Panc1 (cell line): ENCODE measurements at regions not wholly inside any gene's neighbourhood (a gene's known extent, or its start where the extent isn't known, plus 50 kb on each side); places are given as distances from the start of the nearest gene placed in this dataset.

Experiments
- POLR2AphosphoS5 ChIP-seq: IDR thresholded peaks from 2 replicates; pipeline ENCODE4 v1.6.1; 2012; ENCODE audit warnings: mild to moderate bottlenecking, low read depth, low read length, moderate library complexity
- TF ChIP-seq, protein P1 (sequence below): fragments of 450-650 bp; IDR thresholded peaks from 2 replicates; pipeline ENCODE4 v1.5.1; 2017; ENCODE audit warnings: mild to moderate bottlenecking
- TF ChIP-seq, protein P2 (sequence below), 2 experiments: IDR thresholded peaks; 2 replicates each; pipeline ENCODE4 v1.6.1; 2011 to 2012; ENCODE audit warnings: low read depth in 2 of 2, control low read depth in 1 of 2, low read length in 1 of 2, mild to moderate bottlenecking in 1 of 2, moderate library complexity in 1 of 2; ENCODE audit not compliant: insufficient read depth in 1 of 2

- TF ChIP-seq, protein P1, sequence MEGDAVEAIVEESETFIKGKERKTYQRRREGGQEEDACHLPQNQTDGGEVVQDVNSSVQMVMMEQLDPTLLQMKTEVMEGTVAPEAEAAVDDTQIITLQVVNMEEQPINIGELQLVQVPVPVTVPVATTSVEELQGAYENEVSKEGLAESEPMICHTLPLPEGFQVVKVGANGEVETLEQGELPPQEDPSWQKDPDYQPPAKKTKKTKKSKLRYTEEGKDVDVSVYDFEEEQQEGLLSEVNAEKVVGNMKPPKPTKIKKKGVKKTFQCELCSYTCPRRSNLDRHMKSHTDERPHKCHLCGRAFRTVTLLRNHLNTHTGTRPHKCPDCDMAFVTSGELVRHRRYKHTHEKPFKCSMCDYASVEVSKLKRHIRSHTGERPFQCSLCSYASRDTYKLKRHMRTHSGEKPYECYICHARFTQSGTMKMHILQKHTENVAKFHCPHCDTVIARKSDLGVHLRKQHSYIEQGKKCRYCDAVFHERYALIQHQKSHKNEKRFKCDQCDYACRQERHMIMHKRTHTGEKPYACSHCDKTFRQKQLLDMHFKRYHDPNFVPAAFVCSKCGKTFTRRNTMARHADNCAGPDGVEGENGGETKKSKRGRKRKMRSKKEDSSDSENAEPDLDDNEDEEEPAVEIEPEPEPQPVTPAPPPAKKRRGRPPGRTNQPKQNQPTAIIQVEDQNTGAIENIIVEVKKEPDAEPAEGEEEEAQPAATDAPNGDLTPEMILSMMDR: no peak
- no peak for TF ChIP-seq POLR2AphosphoS5
- TF ChIP-seq, protein P2, sequence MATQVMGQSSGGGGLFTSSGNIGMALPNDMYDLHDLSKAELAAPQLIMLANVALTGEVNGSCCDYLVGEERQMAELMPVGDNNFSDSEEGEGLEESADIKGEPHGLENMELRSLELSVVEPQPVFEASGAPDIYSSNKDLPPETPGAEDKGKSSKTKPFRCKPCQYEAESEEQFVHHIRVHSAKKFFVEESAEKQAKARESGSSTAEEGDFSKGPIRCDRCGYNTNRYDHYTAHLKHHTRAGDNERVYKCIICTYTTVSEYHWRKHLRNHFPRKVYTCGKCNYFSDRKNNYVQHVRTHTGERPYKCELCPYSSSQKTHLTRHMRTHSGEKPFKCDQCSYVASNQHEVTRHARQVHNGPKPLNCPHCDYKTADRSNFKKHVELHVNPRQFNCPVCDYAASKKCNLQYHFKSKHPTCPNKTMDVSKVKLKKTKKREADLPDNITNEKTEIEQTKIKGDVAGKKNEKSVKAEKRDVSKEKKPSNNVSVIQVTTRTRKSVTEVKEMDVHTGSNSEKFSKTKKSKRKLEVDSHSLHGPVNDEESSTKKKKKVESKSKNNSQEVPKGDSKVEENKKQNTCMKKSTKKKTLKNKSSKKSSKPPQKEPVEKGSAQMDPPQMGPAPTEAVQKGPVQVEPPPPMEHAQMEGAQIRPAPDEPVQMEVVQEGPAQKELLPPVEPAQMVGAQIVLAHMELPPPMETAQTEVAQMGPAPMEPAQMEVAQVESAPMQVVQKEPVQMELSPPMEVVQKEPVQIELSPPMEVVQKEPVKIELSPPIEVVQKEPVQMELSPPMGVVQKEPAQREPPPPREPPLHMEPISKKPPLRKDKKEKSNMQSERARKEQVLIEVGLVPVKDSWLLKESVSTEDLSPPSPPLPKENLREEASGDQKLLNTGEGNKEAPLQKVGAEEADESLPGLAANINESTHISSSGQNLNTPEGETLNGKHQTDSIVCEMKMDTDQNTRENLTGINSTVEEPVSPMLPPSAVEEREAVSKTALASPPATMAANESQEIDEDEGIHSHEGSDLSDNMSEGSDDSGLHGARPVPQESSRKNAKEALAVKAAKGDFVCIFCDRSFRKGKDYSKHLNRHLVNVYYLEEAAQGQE (IDR thresholded peaks at IDR 0.05; ENCODE audit: insufficient read depth in 1 of 2, low read depth in 2 of 2, low read length in 1 of 2): no peak
Observed at GRCh38 chr7:119957335-119957734, 315.6 kb upstream of the KCND2 start.
